Activated naive CD8-positive, alpha-beta T cell treated with anti-CD3 and anti-CD28 coated beads, Interleukin-2, amount 50 U/mL, for 24 hours (primary cell): ENCODE measurements at regions not wholly inside any gene's neighbourhood (a gene's known extent, or its start where the extent isn't known, plus 50 kb on each side); places are given as distances from the start of the nearest gene placed in this dataset.
"Not testable (repeated sequence)": the region's sequence is repeated elsewhere in the genome, so short reads cannot be mapped to it uniquely, and the experiment has no call there.

Experiments used
- ATAC-seq: fragments of 150-1000 bp; cut with Tn5 transposase; one replicate; pipeline ENCODE4 v1.10.0; 2021
- DNase-seq: peaks from one replicate; pipeline ENCODE4 v3.0.0; 2021
- H3K27ac Mint-ChIP-seq: one replicate; pipeline ENCODE4 v1.8.0; 2021; ENCODE audit warnings: mild to moderate bottlenecking, mixed read lengths
- H3K27me3 Mint-ChIP-seq: one replicate; pipeline ENCODE4 v1.8.0; 2021; ENCODE audit warnings: mixed read lengths
- H3K36me3 Mint-ChIP-seq: one replicate; pipeline ENCODE4 v1.8.0; 2021; ENCODE audit warnings: low read depth, mixed read lengths
- H3K4me1 Mint-ChIP-seq: one replicate; pipeline ENCODE4 v1.8.0; 2021; ENCODE audit warnings: mixed read lengths
- H3K4me3 Mint-ChIP-seq: one replicate; pipeline ENCODE4 v1.8.0; 2021; ENCODE audit warnings: mild to moderate bottlenecking, moderate library complexity, mixed read lengths
- H3K9me3 Mint-ChIP-seq: one replicate; pipeline ENCODE4 v1.8.0; 2021; ENCODE audit warnings: mixed read lengths

- peaks cover 11% of the 10 kb centered on the region for H3K4me1 Mint-ChIP-seq
- ATAC-seq (no peak), DNase-seq (no peak)
- no peaks in the 10 kb centered on the region for H3K27me3 Mint-ChIP-seq
- no peak overlapping the region for H3K4me3 Mint-ChIP-seq
- H3K36me3 Mint-ChIP-seq: no peaks in the 10 kb centered on the region
- H3K27ac Mint-ChIP-seq: no peak overlapping the region
- H3K9me3 Mint-ChIP-seq: no peaks in the 10 kb centered on the region
These were observed 153.0 kb upstream of the PTPN1 start for GRCh38 chr20:50356962-50357782.

- Mint-ChIP-seq H3K9me3 (no peaks in the 10 kb centered on the region), H3K4me1 (peaks cover 6% of the 10 kb centered on the region), H3K4me3 (no peak overlapping the region), H3K36me3 (no peaks in the 10 kb centered on the region), H3K27ac (no peak overlapping the region), H3K27me3 (no peaks in the 10 kb centered on the region)
- ATAC-seq (no peak), DNase-seq (no peak)
These were observed 152.4 kb upstream of the PTPN1 start for GRCh38 chr20:50357783-50358161.

- H3K4me1 Mint-ChIP-seq: peaks cover 4% of the 10 kb centered on the region
- DNase-seq (no peak), ATAC-seq (no peak)
- no peaks in the 10 kb centered on the region for H3K9me3 Mint-ChIP-seq
- no peaks in the 10 kb centered on the region for H3K36me3 Mint-ChIP-seq
- H3K27me3 Mint-ChIP-seq: no peaks in the 10 kb centered on the region
- H3K27ac Mint-ChIP-seq: no peak overlapping the region
- no peak overlapping the region for H3K4me3 Mint-ChIP-seq
These were observed 152.0 kb upstream of the PTPN1 start for GRCh38 chr20:50358166-50358565.

- H3K27ac Mint-ChIP-seq: no peak overlapping the region
- no peaks in the 10 kb centered on the region for H3K4me1 Mint-ChIP-seq
- H3K36me3 Mint-ChIP-seq: no peaks in the 10 kb centered on the region
- ATAC-seq (no peak), DNase-seq (no peak)
- no peaks in the 10 kb centered on the region for H3K27me3 Mint-ChIP-seq
- H3K9me3 Mint-ChIP-seq: no peaks in the 10 kb centered on the region
- no peak overlapping the region for H3K4me3 Mint-ChIP-seq
These were observed 151.2 kb upstream of the PTPN1 start for GRCh38 chr20:50358971-50359370.

- no peak for ATAC-seq
- DNase-seq: no peak
- Mint-ChIP-seq H3K27ac (no peak overlapping the region), H3K9me3 (no peaks in the 10 kb centered on the region), H3K36me3 (no peaks in the 10 kb centered on the region), H3K27me3 (no peaks in the 10 kb centered on the region), H3K4me1 (no peaks in the 10 kb centered on the region), H3K4me3 (no peak overlapping the region)
These were observed 150.5 kb upstream of the PTPN1 start for GRCh38 chr20:50359607-50360217.

GRCh38 chr20:50360218-50360672, 149.9 kb upstream of the PTPN1 start:
- Mint-ChIP-seq H3K27me3 (no peaks in the 10 kb centered on the region), H3K36me3 (no peaks in the 10 kb centered on the region), H3K4me3 (no peak overlapping the region), H3K4me1 (no peaks in the 10 kb centered on the region), H3K9me3 (no peaks in the 10 kb centered on the region), H3K27ac (no peak overlapping the region)
- ATAC-seq (no peak), DNase-seq (no peak)

GRCh38 chr20:50360921-50361320, 149.3 kb upstream of the PTPN1 start:
- no peak overlapping the region for H3K4me3 Mint-ChIP-seq
- H3K27ac Mint-ChIP-seq: no peak overlapping the region
- H3K4me1 Mint-ChIP-seq: no peaks in the 10 kb centered on the region
- ATAC-seq (no peak), DNase-seq (no peak)
- no peaks in the 10 kb centered on the region for H3K36me3 Mint-ChIP-seq
- no peaks in the 10 kb centered on the region for H3K27me3 Mint-ChIP-seq
- no peaks in the 10 kb centered on the region for H3K9me3 Mint-ChIP-seq

- not testable (repeated sequence) for H3K4me3 Mint-ChIP-seq
These were observed 148.0 kb upstream of the PTPN1 start for GRCh38 chr20:50362177-50362576.

GRCh38 chr20:50363027-50363426, 147.2 kb upstream of the PTPN1 start:
- no peak overlapping the region for H3K27ac Mint-ChIP-seq
- DNase-seq (no peak), ATAC-seq (no peak)
- peaks cover 5% of the 10 kb centered on the region for H3K4me1 Mint-ChIP-seq
- no peaks in the 10 kb centered on the region for H3K9me3 Mint-ChIP-seq
- peaks cover 4% of the 10 kb centered on the region for H3K27me3 Mint-ChIP-seq
- H3K36me3 Mint-ChIP-seq: no peaks in the 10 kb centered on the region
- H3K4me3 Mint-ChIP-seq: no peak overlapping the region

More at GRCh38 chr20:50362177-50362576, 148.0 kb upstream of the PTPN1 start:
- DNase-seq, H3K27ac Mint-ChIP-seq, H3K9me3 Mint-ChIP-seq, H3K4me1 Mint-ChIP-seq, H3K27me3 Mint-ChIP-seq, H3K36me3 Mint-ChIP-seq, ATAC-seq: not testable (repeated sequence)

- Mint-ChIP-seq H3K9me3 (no peaks in the 10 kb centered on the region), H3K4me3 (no peak overlapping the region), H3K27ac (no peak overlapping the region), H3K36me3 (no peaks in the 10 kb centered on the region), H3K4me1 (peaks cover 5% of the 10 kb centered on the region), H3K27me3 (peaks cover 6% of the 10 kb centered on the region)
- no peak for ATAC-seq
- DNase-seq: no peak
These were observed 146.7 kb upstream of the PTPN1 start for GRCh38 chr20:50363479-50363878.

- H3K9me3 Mint-ChIP-seq: no peaks in the 10 kb centered on the region
- no peak overlapping the region for H3K27ac Mint-ChIP-seq
- peaks cover 5% of the 10 kb centered on the region for H3K4me1 Mint-ChIP-seq
- H3K36me3 Mint-ChIP-seq: no peaks in the 10 kb centered on the region
- ATAC-seq (no peak), DNase-seq (no peak)
- H3K27me3 Mint-ChIP-seq: peaks cover 6% of the 10 kb centered on the region
- H3K4me3 Mint-ChIP-seq: no peak overlapping the region
These were observed 145.6 kb upstream of the PTPN1 start for GRCh38 chr20:50364542-50364941.

- Mint-ChIP-seq H3K4me3 (no peak overlapping the region), H3K27ac (no peak overlapping the region), H3K27me3 (peaks cover 6% of the 10 kb centered on the region), H3K9me3 (no peaks in the 10 kb centered on the region), H3K4me1 (peaks cover 5% of the 10 kb centered on the region), H3K36me3 (no peaks in the 10 kb centered on the region)
- no peak for ATAC-seq
- no peak for DNase-seq
These were observed 143.7 kb upstream of the PTPN1 start for GRCh38 chr20:50366270-50367103.

GRCh38 chr20:50367104-50367674, 143.0 kb upstream of the PTPN1 start:
- ATAC-seq: no peak
- Mint-ChIP-seq H3K4me3 (no peak overlapping the region), H3K9me3 (no peaks in the 10 kb centered on the region), H3K36me3 (no peaks in the 10 kb centered on the region), H3K27ac (no peak overlapping the region), H3K27me3 (peaks cover 8% of the 10 kb centered on the region), H3K4me1 (peaks cover 5% of the 10 kb centered on the region)
- no peak for DNase-seq

- no peak overlapping the region for H3K4me3 Mint-ChIP-seq
- H3K36me3 Mint-ChIP-seq: no peaks in the 10 kb centered on the region
- H3K27me3 Mint-ChIP-seq: peaks cover 8% of the 10 kb centered on the region
- H3K27ac Mint-ChIP-seq: no peak overlapping the region
- H3K4me1 Mint-ChIP-seq: peaks cover 5% of the 10 kb centered on the region
- DNase-seq: no peak
- no peaks in the 10 kb centered on the region for H3K9me3 Mint-ChIP-seq
- no peak for ATAC-seq
These were observed 142.3 kb upstream of the PTPN1 start for GRCh38 chr20:50367739-50368375.
